ENCODE measurements at regions not wholly inside any gene's neighbourhood (a gene's known extent, or its start where the extent isn't known, plus 50 kb on each side); places are given as distances from the start of the nearest gene placed in this dataset.
A peak's percentile ranks its signal among the peaks of the same experiment; 100 is the strongest.

DNA sequence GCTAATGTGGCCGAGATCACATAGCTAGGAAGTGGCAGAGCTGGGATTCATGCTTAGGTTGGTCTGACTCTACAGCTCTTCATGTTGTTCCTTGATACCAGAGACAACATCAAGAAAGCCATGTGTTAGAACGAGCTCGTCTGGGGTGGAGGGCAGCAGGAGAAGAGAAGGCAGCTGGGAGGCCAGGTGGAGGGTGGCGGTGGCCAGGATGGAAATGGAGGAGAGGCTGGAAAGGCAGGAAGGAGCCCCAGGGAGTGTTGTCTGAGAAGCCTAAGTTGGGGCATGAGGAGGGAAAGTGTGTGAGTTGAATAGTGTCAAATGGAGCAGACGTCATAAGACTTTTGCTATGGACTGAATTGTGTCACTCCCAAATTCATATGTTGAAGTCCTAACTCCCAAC, 315.3 kb downstream of the GADD45G start:
- Histone ChIP-seq H3K79me2 (ENCODE audit: control insufficient read depth, insufficient read depth, low read length, poor library complexity) (peaks cover 2% of the 10 kb centered on the region), H4K12ac (ENCODE audit: low read depth, low read length) (no peak overlapping the region), H3K14ac (ENCODE audit: low read length) (peak overlapping the region; percentile 52), H3K4ac (ENCODE audit: low read depth, low read length) (no peak overlapping the region), H2AFZ (ENCODE audit: insufficient read depth, low read length, poor library complexity) (no peak overlapping the region), H2BK12ac (ENCODE audit: low read length) (peak overlapping the region; percentile 95), H3K9ac (ENCODE audit: low read length) (no peak overlapping the region), H2BK120ac (ENCODE audit: insufficient read depth, low read length, poor library complexity) (peak overlapping the region; percentile 54), H4K91ac (ENCODE audit: low read depth, low read length) (peak overlapping the region; percentile 71), H3K4me2 (ENCODE audit: low read length) (no peak overlapping the region), H3K9me3 (ENCODE audit: insufficient read depth, low read depth, low read length) (peaks cover 2% of the 10 kb centered on the region), H3K79me1 (ENCODE audit: low read length) (peaks cover 40% of the 10 kb centered on the region), H3K27ac (ENCODE audit: low read depth, low read length) (no peak overlapping the region), H3K18ac (ENCODE audit: low read length) (no peak overlapping the region), H3K36me3 (ENCODE audit: control insufficient read depth in 1 of 2, insufficient read depth in 2 of 2, low read length in 2 of 2) (no peaks in the 10 kb centered on the region), H3K4me1 (ENCODE audit: control insufficient read depth in 1 of 2, insufficient read depth in 2 of 2, low read length in 2 of 2) (peaks cover 41 to 59% of the 10 kb centered on the region in 2 experiments), H3K4me3 (ENCODE audit: low read depth, low read length) (no peak overlapping the region), H4K8ac (ENCODE audit: low read depth, low read length) (no peak overlapping the region), H2AK5ac (ENCODE audit: low read length) (peak overlapping the region; percentile 49), H2BK5ac (ENCODE audit: low read depth, low read length, poor library complexity) (no peak overlapping the region), H3K27me3 (ENCODE audit: insufficient read depth, low read length) (no peaks in the 10 kb centered on the region), H3K23ac (ENCODE audit: low read length) (no peak overlapping the region)
- no peak for DNase-seq
- WGBS (ENCODE audit: extremely low coverage, insufficient coverage, insufficient read length) = no CpG with 5 or more reads among the region's 5 CpGs

GRCh38 chr9:89920951-89921350, 316.1 kb downstream of the GADD45G start:
- H3K79me1 ChIP-seq (ENCODE audit: low read length) = peaks cover 38% of the 10 kb centered on the region
- H3K4me3 ChIP-seq (ENCODE audit: low read depth, low read length) = no peak overlapping the region
- no peak overlapping the region for H3K9ac ChIP-seq (ENCODE audit: low read length)
- H3K9me3 ChIP-seq (ENCODE audit: insufficient read depth, low read depth, low read length) = peaks cover 2% of the 10 kb centered on the region
- peak overlapping the region; percentile 77 for H4K91ac ChIP-seq (ENCODE audit: low read depth, low read length)
- H3K14ac ChIP-seq (ENCODE audit: low read length) = peak overlapping the region; percentile 1
- DNase-seq = no peak
- no peak overlapping the region for H3K18ac ChIP-seq (ENCODE audit: low read length)
- no peak overlapping the region for H4K8ac ChIP-seq (ENCODE audit: low read depth, low read length)
- H3K23ac ChIP-seq (ENCODE audit: low read length) = no peak overlapping the region
- H2BK12ac ChIP-seq (ENCODE audit: low read length) = no peak overlapping the region
- no peaks in the 10 kb centered on the region for H3K36me3 ChIP-seq (ENCODE audit: control insufficient read depth in 1 of 2, insufficient read depth in 2 of 2, low read length in 2 of 2)
- no peak overlapping the region for H2AK5ac ChIP-seq (ENCODE audit: low read length)
- peaks cover 39 to 57% of the 10 kb centered on the region in 2 experiments for H3K4me1 ChIP-seq (ENCODE audit: control insufficient read depth in 1 of 2, insufficient read depth in 2 of 2, low read length in 2 of 2)
- peak overlapping the region; percentile 9 for H2BK120ac ChIP-seq (ENCODE audit: insufficient read depth, low read length, poor library complexity)
- no CpG with 5 or more reads among the region's 8 CpGs for WGBS (ENCODE audit: extremely low coverage, insufficient coverage, insufficient read length)
- no peak overlapping the region for H3K4ac ChIP-seq (ENCODE audit: low read depth, low read length)
- no peak overlapping the region for H3K4me2 ChIP-seq (ENCODE audit: low read length)
- H3K79me2 ChIP-seq (ENCODE audit: control insufficient read depth, insufficient read depth, low read length, poor library complexity) = peaks cover 2% of the 10 kb centered on the region
- no peak overlapping the region for H2AFZ ChIP-seq (ENCODE audit: insufficient read depth, low read length, poor library complexity)
- H3K27me3 ChIP-seq (ENCODE audit: insufficient read depth, low read length) = no peaks in the 10 kb centered on the region
- no peak overlapping the region for H3K27ac ChIP-seq (ENCODE audit: low read depth, low read length)
- H2BK5ac ChIP-seq (ENCODE audit: low read depth, low read length, poor library complexity) = peak overlapping the region; percentile 33
- H4K12ac ChIP-seq (ENCODE audit: low read depth, low read length) = no peak overlapping the region

DNA sequence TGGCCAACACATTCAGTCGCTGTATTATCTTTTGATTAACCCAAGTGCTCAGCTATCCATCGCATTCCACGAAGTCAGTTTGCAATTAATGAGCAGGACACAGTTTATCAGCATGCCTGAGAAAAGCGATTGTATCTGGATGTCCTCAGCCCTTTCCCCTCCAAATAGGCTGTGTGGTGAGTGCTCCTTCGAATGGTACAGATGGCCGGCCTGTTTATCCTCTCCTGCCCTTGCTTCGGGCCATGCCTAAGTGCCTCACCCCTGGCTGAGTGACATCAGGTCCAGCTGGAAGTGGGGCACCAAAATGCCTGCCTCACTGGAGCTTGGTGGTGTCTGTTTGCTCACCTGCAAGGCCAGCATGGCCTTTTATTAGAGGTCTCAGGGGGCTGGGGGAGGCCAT, 317.3 kb downstream of the GADD45G start:
- no peak overlapping the region for H3K9ac ChIP-seq (ENCODE audit: low read length)
- no peak overlapping the region for H2BK120ac ChIP-seq (ENCODE audit: insufficient read depth, low read length, poor library complexity)
- no peaks in the 10 kb centered on the region for H3K36me3 ChIP-seq (ENCODE audit: control insufficient read depth in 1 of 2, insufficient read depth in 2 of 2, low read length in 2 of 2)
- H3K79me2 ChIP-seq (ENCODE audit: control insufficient read depth, insufficient read depth, low read length, poor library complexity) = peaks cover 2% of the 10 kb centered on the region
- H3K4ac ChIP-seq (ENCODE audit: low read depth, low read length) = no peak overlapping the region
- no peak overlapping the region for H3K18ac ChIP-seq (ENCODE audit: low read length)
- DNase-seq = no peak
- peaks cover 2% of the 10 kb centered on the region for H3K9me3 ChIP-seq (ENCODE audit: insufficient read depth, low read depth, low read length)
- no peak overlapping the region for H4K8ac ChIP-seq (ENCODE audit: low read depth, low read length)
- no peak overlapping the region for H4K91ac ChIP-seq (ENCODE audit: low read depth, low read length)
- WGBS (ENCODE audit: extremely low coverage, insufficient coverage, insufficient read length) = no CpG with 5 or more reads among the region's 7 CpGs
- peaks cover 38% of the 10 kb centered on the region for H3K79me1 ChIP-seq (ENCODE audit: low read length)
- H3K14ac ChIP-seq (ENCODE audit: low read length) = no peak overlapping the region
- peak overlapping the region; percentile 16 for H3K27ac ChIP-seq (ENCODE audit: low read depth, low read length)
- H3K27me3 ChIP-seq (ENCODE audit: insufficient read depth, low read length) = no peaks in the 10 kb centered on the region
- H2BK12ac ChIP-seq (ENCODE audit: low read length) = no peak overlapping the region
- no peak overlapping the region for H2AFZ ChIP-seq (ENCODE audit: insufficient read depth, low read length, poor library complexity)
- peak overlapping the region; percentile 28 for H3K4me2 ChIP-seq (ENCODE audit: low read length)
- H3K4me1 ChIP-seq (ENCODE audit: control insufficient read depth in 1 of 2, insufficient read depth in 2 of 2, low read length in 2 of 2) = peaks cover 36 to 50% of the 10 kb centered on the region in 2 experiments
- no peak overlapping the region for H3K23ac ChIP-seq (ENCODE audit: low read length)
- no peak overlapping the region for H2AK5ac ChIP-seq (ENCODE audit: low read length)
- H2BK5ac ChIP-seq (ENCODE audit: low read depth, low read length, poor library complexity) = no peak overlapping the region
- no peak overlapping the region for H4K12ac ChIP-seq (ENCODE audit: low read depth, low read length)
- H3K4me3 ChIP-seq (ENCODE audit: low read depth, low read length) = no peak overlapping the region

GRCh38 chr9:89923174-89923573, 318.4 kb downstream of the GADD45G start:
- no peak overlapping the region for H2AFZ ChIP-seq (ENCODE audit: insufficient read depth, low read length, poor library complexity)
- no peaks in the 10 kb centered on the region for H3K27me3 ChIP-seq (ENCODE audit: insufficient read depth, low read length)
- H3K27ac ChIP-seq (ENCODE audit: low read depth, low read length) = peak overlapping the region; percentile 59
- peak overlapping the region; percentile 42 for H2BK120ac ChIP-seq (ENCODE audit: insufficient read depth, low read length, poor library complexity)
- no CpG with 5 or more reads among the region's 7 CpGs for whole genome bisulfite sequencing (ENCODE audit: extremely low coverage, insufficient coverage, insufficient read length)
- no peak overlapping the region for H3K4me3 ChIP-seq (ENCODE audit: low read depth, low read length)
- H3K4me2 ChIP-seq (ENCODE audit: low read length) = peak overlapping the region; percentile 28
- no peaks in the 10 kb centered on the region for H3K36me3 ChIP-seq (ENCODE audit: control insufficient read depth in 1 of 2, insufficient read depth in 2 of 2, low read length in 2 of 2)
- H3K9ac ChIP-seq (ENCODE audit: low read length) = no peak overlapping the region
- H3K9me3 ChIP-seq (ENCODE audit: insufficient read depth, low read depth, low read length) = peaks cover 2% of the 10 kb centered on the region
- H4K91ac ChIP-seq (ENCODE audit: low read depth, low read length) = peak overlapping the region; percentile 78
- peak overlapping the region; percentile 1 for H2BK12ac ChIP-seq (ENCODE audit: low read length)
- H4K12ac ChIP-seq (ENCODE audit: low read depth, low read length) = no peak overlapping the region
- H3K4me1 ChIP-seq (ENCODE audit: control insufficient read depth in 1 of 2, insufficient read depth in 2 of 2, low read length in 2 of 2) = peaks cover 30 to 43% of the 10 kb centered on the region in 2 experiments
- H4K8ac ChIP-seq (ENCODE audit: low read depth, low read length) = peak overlapping the region; percentile 59
- H3K79me1 ChIP-seq (ENCODE audit: low read length) = peaks cover 33% of the 10 kb centered on the region
- H2AK5ac ChIP-seq (ENCODE audit: low read length) = peak overlapping the region; percentile 50
- H2BK5ac ChIP-seq (ENCODE audit: low read depth, low read length, poor library complexity) = peak overlapping the region; percentile 41
- peak overlapping the region; percentile 37 for H3K4ac ChIP-seq (ENCODE audit: low read depth, low read length)
- H3K23ac ChIP-seq (ENCODE audit: low read length) = no peak overlapping the region
- DNase-seq = no peak
- H3K18ac ChIP-seq (ENCODE audit: low read length) = peak overlapping the region; percentile 45
- peaks cover 2% of the 10 kb centered on the region for H3K79me2 ChIP-seq (ENCODE audit: control insufficient read depth, insufficient read depth, low read length, poor library complexity)
- H3K14ac ChIP-seq (ENCODE audit: low read length) = peak overlapping the region; percentile 40
